ENCODE measurements at regions not wholly inside any gene's neighbourhood (a gene's known extent, or its start where the extent isn't known, plus 50 kb on each side); places are given as distances from the start of the nearest gene placed in this dataset.

DNA sequence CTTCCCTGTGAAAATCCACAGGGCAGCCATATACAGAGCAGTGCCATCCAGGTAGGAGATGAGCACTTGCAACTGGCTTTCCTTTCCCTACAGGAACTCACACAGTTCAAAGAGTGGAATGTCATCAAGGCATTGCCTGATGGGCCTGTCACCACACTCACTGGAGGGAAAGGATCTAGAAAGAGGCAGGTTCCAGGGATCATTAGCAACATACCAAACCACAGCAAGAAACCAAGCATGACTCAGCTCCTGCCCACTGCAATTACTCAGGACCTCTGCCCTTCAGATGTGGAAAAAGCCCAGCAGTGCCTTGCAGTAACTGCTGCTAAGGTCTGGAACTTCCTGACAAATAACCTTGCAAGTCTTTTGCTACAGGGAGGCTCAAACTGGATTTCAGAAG, 101.2 kb downstream of the ZNF674 start:
- TF ChIP-seq, protein P1, sequence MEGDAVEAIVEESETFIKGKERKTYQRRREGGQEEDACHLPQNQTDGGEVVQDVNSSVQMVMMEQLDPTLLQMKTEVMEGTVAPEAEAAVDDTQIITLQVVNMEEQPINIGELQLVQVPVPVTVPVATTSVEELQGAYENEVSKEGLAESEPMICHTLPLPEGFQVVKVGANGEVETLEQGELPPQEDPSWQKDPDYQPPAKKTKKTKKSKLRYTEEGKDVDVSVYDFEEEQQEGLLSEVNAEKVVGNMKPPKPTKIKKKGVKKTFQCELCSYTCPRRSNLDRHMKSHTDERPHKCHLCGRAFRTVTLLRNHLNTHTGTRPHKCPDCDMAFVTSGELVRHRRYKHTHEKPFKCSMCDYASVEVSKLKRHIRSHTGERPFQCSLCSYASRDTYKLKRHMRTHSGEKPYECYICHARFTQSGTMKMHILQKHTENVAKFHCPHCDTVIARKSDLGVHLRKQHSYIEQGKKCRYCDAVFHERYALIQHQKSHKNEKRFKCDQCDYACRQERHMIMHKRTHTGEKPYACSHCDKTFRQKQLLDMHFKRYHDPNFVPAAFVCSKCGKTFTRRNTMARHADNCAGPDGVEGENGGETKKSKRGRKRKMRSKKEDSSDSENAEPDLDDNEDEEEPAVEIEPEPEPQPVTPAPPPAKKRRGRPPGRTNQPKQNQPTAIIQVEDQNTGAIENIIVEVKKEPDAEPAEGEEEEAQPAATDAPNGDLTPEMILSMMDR (optimal IDR thresholded peaks at IDR 0.05 in 1 of 3, IDR thresholded peaks at IDR 0.05 in 1 of 3, conservative IDR thresholded peaks at IDR 0.05 in 1 of 3; ENCODE audit: extremely low read depth in 1 of 3, insufficient read depth in 2 of 3, low read length in 3 of 3) = no peak
- no peak for TF ChIP-seq EZH2 (IDR thresholded peaks at IDR 0.05; ENCODE audit: low read length)
